HG03175 (cell line): ENCODE measurements at regions not wholly inside any gene's neighbourhood (a gene's known extent, or its start where the extent isn't known, plus 50 kb on each side); places are given as distances from the start of the nearest gene placed in this dataset.
"Not testable (repeated sequence)": the region's sequence is repeated elsewhere in the genome, so short reads cannot be mapped to it uniquely, and the experiment has no call there.

Source experiments
- ATAC-seq: cut with Tn5 transposase; IDR thresholded peaks from one replicate; pipeline ENCODE4 v1.9.1; 2021; ENCODE audit warnings: mild to moderate bottlenecking, moderate library complexity; ENCODE audit not compliant: unreplicated experiment

DNA sequence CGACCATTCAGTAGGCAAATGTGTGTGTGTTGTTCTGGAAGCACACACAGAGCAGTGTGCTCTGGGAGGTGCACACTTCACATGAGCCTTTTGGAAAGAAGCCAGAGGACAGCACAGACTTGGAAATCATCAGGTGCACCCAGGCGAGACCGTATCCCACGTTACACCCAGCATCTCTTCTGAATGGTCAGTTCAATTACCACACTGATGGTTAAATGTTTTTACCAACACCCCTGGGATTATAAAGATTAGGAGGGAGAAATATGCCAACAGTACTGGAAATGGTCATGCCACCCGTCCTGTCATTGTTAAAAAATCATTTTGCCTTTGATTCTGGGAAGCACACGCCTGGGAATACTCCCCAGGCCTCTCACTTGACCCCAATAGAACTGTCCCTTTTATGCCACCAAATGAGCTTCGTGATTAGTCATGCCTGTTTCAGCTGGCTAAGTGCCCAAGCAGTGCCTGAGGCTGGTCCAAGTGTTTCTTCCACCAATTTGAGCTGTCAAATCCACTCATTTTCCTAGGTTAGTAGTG lies 183.7 kb downstream of the NRP2 start:
- ATAC-seq: no peak

DNA sequence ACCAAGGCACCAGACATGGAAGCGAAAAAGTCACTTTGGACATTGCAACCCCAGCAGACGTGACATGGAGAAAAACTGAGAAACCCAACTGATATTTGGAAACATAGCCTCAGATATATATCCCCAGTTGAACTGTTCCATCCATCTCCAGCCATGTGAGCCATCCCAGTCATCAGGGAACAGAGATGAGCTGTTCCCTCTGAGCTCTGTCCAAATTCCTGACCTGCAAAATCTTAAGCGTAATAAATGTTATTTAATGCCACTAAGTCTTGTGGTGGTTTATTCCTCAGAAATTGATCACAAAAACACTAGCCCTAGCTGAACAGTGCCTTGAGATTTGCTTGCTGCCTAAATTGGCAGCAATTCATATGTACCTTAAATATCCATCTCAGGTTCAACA lies 182.8 kb downstream of the NRP2 start:
- no peak for ATAC-seq

DNA sequence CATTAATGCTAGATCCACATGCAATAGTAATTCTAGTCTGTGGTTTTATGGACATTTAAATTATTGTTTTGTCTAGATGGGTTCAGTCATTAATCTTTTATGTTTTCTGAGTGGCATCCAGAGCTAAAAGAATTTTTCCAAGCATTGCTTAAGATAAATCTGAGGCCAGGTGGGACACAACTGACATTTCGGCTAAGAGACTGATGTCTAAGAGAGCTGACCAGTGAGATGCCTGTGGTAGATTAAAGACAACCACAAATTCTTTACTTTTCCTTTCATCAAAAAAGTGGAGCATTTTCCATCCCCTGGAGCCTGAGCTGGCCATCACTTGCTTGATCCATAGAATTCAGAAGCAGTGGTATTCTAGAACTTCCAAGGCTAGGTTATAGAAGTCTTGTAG lies 182.2 kb downstream of the NRP2 start:
- ATAC-seq: no peak

DNA sequence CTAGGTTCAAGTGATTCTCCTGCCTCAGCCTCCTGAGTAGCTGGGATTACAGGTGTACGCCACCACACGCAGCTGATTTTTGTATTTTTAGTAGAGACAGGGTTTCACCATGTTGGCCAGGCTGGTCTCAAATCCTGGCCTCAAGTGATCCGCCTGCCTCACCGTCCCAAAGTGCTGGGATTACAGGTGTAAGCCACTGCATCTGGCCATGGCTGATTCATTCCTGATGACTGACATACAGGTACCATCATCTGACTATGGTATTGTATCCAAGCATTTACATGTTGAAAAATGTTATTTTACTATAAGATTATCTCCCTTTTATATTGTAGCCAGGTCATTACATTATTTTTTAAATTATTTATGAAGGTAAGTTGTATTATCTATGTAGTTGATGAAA lies 180.5 kb downstream of the NRP2 start:
- ATAC-seq: not testable (repeated sequence)

- no peak for ATAC-seq
Observed at GRCh38 chr2:205860885-205861284, 178.6 kb downstream of the NRP2 start.

GRCh38 chr2:205860181-205860580 lies 177.9 kb downstream of the NRP2 start:
- no peak for ATAC-seq

DNA sequence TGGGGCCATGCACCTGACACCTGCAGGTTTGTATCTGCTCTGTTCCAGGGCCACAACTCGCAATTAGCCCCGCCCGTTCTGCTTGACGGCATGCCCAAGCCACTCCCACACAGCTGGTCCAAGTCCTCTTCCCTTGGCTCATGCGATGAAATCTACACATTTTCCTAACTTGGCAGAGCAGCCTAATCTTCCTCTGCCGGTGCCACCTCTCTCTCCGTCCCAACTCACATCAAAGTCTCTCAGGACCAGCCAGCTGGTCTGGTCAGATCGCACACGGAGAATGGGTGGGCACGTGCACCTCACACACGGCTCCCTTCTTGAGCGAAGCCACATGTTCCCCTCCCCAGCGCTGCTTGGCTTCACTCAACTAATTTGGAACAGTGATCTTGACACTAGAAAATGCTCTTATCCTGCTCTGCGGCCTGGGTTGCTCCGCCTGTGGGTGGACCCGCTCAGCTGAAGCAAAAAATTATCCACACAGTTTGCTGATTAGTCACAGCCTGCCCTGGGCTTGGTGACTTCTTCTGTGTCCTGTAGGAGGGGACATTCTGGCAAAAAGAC lies 176.7 kb downstream of the NRP2 start:
- ATAC-seq: no peak

DNA sequence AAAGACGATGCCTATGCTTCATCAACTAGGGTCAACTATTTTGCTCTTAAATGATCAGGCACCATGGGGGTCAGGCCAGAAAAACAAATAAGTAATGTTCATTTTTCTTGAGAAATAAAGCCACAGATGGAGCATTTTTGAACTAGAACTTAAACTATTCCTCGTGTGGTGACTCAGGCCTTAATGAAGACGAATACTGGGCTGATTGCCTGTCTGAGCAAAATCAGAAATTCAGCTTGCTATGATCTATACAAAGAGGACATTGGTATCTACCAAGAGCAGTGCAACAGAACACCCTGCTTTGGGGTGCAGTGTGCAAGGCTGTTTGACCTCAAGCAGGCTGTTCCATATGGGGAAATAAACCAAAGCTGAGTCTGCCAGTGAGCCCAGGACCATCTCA lies 176.0 kb downstream of the NRP2 start:
- ATAC-seq: no peak

DNA sequence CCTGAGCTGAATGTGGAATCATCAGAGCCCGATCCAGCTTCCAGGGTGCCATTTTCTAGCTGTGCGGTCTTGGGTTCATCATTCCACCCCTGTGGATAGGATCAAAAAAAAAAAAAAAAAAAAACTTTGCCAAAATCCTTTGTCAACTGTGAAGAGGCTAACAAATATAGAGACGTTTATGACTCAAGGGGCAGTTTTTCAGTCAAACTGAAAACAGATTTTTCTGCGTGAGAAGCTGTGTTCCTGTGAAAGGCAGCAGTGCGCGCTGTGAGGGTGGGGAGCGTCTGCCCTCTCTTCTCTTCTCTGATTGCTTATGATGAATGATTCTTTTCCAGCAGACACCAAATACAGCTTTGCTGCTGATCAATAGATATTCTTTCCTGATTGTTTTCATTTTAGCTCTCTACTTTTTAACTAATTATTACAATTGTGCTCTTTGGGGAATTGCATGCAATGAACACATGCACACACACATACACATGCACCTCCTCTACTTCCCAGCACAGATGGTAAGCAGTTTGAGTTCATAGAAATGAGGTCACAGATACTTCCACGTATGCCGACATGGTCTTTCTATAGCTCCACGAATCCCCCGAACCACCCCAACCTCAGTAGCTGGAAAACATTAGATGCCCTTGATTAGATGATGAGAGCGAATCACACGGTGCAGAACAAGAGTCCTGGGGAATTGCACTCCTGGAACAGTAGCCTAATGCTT lies 175.4 kb downstream of the NRP2 start:
- no peak for ATAC-seq

- ATAC-seq: no peak
Observed at GRCh38 chr2:205852457-205852856, 170.2 kb downstream of the NRP2 start.

DNA sequence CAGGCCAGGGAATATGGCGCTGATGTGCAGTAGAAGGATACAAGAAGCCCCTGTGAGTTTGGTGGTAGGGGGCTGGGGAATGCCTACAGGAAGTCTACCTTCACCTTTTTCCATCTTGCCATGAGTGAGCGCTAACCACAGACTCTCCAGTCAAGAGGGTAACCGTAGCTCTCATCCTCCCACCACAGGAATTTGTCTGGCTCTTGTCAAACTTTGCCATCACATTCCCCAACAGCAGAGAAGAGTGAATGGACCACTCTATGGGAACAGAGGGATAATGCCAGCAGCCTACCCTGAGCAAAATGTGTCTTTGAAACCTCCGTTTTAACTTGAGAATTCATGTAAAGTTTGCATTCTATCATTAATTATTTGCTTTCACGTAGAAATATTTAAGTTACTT lies 168.3 kb downstream of the NRP2 start:
- no peak for ATAC-seq

DNA sequence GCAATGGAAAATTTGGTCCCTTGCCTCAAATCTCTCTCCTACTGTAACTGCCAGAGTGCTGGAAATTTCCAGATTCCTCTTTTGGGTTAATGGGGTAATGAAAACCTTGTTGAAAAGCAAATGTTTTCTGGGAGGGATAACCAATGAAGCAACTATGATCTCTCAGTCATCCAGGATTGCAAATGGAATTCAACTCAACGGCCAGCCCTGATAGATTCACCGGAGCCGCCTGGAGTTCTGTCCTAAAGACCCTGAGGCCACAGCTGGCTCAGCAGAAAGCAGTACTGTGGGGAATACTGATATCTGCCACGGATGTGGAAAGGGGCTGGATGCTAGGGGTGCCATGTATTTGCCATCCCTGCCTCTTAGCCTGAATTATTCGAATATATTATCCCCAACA lies 167.8 kb downstream of the NRP2 start:
- ATAC-seq: no peak

DNA sequence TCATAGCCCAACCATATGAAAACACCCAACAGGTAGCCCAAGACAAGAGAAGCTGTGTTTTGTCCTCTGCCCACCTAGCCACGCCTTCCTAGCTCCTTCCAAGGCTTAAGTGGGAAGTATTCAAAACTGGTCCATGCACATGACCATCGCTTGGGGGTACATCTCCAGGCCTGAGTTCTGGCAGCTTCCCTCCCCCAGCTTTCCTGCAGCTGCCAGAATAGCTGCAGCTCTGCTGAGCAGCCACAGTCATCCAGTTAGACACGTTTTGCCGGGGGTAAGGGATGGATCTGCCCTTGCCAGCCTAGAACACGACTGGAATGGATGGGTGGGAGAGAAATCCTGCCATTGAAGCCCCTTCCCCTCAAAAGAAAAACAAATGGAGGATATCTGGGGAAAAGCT lies 166.8 kb downstream of the NRP2 start:
- no peak for ATAC-seq

DNA sequence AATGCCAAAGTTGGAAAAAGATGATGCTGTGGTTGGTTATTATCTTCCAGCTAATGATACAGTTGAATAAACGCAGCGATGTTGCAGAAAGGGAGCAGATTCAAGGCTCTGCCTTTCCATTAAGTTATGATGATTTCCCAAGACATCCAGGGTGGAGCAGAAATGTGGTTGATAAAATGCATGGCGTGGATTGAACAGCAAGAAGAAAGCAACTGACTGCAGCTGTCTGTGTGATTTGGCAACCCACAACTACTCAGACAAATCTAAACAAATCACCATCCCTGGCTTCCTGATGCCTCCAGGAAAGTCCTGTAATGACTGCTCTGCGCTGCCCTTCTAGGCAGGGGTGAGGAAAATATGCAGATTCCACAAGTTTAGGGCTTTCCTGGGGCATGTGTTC lies 166.3 kb downstream of the NRP2 start:
- ATAC-seq: no peak
